ELR (cell line): ENCODE measurements at regions not wholly inside any gene's neighbourhood (a gene's known extent, or its start where the extent isn't known, plus 50 kb on each side); places are given as distances from the start of the nearest gene placed in this dataset.

Experiments used
- DNase-seq: peaks from one replicate; pipeline ENCODE4 v3.0.0-alpha.2; 2015; ENCODE audit warnings: low read depth

DNA sequence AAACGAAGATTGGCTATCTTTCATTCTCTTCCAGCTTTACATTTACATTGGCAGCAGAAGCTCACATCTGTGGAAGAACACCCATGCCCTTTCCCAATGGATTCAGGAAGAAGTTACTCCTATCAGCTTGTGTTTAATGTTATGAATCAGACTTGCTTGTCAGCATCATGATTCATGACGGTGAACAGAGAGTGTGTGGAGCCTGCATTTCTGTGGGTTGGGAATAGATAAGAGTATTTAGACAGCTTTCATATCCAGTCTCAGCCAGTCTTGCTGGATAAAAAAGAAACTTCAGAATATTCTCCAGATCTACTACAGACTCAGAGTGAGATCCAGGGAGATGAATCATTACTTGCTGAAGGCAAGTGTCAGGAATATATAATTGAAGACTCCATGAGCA lies 812.9 kb upstream of the ZNF608 start:
- DNase-seq, result peak; percentile 61

DNA sequence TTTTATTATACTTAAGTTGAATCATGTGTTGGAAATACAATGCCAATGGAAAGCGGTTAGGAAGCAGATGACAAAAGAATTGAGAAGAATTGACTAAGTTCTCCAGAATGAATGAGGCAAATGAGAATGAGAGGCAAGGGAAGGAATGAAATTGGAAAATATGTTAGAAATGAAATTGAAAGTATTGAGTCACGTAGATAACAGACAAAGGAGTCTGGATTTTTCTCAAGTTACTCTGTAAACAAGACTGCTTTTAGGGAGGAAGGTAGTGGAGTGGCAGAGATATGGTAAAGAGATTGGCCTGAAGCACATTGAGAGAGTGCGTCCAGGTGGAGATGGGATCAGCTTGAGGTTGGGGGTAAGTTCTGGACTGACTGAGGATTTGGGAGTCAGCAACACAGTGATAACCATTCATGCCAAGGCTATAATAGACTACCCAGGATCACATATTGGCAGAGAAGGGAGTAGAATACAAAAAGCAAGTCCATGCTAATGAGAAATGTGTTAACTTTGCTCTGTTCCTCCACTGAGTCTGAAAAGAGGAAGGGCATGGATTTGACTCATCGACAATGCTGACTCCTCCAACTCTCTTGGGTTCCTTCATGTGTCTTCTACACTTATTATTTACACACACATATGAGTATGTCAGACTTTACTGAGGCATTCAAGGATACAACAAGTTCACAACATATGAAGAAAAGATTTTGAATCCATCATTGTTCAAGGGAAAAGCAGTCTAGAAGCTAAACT lies 814.2 kb upstream of the ZNF608 start:
- no peak for DNase-seq

DNA sequence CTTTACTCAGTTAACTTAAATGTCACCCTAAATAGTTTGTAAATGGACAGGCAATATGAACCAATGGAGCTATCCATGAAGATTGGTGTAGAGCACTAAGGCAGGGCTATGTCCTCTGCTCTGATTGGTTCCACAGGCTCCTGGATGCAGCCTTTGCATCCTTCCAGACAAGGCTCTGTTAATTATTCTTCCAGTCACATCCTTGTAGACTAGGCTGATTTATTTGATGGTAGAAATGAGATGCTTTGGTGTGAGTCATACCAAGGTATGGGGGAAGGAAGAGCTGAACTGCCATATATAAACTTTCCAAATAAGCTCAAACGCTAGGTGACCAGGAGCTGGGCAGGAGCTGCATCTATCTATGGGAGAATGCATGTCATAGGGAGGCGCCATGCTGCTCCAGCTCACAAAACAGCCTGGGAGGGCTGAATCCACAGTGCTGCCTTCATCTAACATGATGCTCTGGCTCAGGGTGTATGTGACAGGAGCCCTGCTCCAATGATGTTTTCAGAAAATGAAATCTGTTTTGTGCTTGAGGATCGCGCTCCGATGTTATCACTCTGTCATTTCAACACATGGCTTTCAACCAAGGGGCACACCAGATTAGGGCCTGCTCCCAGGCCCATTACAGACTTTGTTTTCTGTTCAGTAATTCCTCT lies 818.0 kb upstream of the ZNF608 start:
- DNase-seq, result no peak

DNA sequence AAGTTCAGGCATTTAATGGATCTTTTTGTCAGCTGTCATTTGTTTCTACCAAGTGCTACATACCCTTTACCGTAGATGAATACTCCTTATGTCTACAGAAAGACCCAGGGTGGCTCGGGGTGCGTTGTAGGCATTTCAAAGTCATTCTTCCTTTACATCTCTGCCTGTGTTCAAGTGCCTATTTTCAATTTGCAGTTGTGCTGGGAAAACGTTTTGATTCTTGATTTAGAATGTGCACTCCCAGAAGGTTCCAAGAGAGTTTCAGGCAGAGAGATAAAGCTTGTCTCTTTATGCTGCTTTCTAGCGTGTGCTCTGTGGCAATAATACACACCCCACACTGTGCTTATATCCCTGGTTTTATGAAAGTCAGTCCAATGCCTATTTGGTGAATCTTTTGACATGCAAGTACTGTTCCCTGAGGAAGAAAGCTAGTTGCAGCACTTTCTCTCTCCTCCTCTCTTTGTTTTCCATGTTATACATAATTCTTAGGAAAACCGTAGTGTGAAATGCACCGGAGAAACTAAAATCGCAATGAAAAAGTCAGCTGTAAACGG lies 828.1 kb upstream of the ZNF608 start:
- no peak for DNase-seq

DNA sequence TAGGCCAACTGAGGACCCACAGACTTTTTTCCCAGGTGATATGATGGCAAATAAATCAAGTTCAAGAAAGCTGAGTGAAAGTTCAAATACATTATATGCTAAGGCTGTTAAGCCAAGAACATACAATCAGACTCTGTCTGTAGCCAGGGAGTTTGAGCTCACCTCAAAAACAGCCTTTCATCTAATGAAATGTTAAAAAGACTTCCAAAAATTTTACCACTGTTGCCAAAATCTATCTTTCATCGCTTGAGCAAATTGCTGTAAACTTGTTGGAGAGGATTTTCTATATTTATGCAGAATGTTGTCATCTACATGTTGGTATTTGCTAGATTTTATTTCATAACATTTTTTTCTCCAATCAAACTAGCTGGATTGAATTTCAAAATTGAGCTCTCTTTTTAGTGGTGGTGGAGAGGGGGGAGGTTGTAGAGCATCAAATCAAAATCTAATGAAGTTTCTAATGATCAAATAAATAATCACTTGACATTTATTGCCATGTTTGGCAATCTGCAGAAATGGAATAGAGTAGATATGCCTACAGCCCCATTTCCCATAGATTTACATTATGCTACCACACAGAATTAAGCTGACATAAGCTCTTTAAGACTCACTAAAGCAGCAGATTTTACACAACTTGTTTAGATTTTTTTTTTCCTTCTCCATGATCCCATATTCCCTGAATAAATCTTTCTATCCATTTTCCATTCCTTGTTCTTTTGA lies 828.9 kb upstream of the ZNF608 start:
- DNase-seq, result no peak

DNA sequence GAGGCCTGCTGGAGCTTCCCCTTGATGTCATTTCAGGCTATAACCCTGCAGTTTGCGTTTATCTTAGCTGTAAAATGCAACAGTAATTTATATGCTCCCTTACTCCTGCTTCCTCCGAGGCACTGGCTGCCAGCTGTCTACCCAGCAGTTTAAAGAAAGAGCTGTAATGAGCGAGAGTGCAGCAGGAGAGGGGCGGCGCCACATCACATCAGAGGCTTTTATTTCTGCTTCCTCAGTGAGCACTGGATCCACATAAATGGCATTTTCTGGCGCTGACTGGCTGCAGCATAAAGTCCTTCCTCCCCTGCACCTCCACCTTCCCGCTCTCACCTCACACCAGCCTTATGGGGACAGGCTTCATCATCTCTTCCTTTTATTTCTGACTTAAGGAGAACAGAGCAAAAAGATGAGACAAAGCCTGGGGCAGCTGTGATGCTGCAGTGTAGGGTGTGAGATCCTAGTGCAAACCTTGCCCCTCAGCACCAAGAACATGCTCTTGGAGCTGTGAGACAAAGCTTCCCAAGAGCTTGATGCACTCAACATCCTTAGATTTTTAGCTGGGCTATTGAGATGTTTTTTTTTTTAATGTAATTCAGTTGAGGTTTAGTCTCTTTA lies 829.6 kb upstream of the ZNF608 start:
- no peak for DNase-seq

DNA sequence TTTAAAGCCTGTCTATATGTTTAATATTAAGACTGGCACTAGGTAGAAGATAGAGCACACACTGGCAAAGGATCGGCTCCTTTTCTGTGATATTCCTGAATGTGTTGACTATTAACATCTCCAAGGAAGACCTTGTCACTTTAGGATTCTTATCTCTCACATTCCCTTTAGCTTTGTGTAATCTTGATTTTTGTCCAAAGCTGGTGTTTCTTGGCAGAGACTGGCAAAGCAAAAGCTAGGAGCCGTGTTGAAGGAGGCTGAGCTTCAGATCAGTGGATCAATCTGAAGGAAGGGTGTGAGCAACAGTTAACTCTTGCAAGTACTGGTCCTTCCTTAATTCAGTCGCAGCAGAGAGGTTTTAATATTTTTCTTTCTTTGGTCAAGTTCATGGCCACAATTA lies 830.4 kb upstream of the ZNF608 start:
- no peak for DNase-seq

DNA sequence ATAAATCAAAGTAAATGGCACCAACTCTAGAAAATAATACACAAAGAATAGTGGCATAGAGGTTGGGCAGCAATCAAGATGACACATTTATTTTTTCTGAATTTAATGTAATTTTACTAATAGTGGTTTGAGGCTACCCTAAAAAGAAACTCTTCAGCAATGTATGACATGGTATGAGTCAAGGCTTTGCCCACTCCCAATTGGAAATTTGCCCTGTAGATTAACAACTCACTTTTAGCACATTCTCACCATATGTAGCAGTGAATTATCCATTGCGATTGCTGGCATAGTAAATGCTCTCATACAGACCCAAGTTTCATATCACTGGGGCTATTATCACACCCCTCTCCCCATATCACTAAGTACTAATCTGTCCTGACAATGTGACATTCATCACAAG lies 832.1 kb upstream of the ZNF608 start:
- DNase-seq, result no peak

DNA sequence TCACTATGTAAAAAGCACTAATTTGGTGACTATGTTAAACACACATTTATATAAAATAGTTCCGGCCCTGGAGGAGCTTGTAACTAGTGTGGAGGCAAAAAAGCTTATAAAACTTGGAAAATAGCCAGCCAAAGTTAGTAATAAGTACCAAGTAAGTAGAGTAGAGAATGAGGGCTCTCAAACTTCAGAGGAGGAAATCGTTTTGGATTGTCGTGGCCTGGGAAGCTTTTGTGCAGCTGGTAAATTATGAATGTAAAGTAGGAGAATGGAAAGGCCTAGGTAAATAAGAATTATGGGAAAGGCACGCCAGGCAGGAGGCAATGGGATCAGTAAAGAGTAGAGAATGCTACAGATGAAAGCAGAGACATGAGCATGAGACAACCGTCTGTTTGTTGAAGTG lies 832.7 kb upstream of the ZNF608 start:
- no peak for DNase-seq

DNA sequence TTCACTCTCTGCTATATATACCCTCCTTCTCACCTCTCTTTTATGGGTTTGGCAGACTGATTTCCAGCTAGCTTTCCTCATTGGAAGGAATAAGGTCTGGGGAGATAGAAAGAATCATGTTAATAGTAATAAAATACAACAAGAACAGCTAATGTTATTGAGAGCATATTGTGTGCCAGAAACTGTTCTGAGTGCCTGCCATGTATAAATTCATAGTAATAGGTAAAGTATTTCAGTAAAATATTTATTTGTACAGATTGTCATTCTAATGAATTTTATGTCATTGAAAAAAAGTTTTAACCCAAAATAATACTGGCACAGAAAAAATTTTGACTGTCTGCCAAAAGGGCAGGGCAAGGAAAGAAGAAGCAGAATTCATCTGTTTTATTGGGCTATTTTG lies 834.9 kb upstream of the ZNF608 start:
- no peak for DNase-seq

DNA sequence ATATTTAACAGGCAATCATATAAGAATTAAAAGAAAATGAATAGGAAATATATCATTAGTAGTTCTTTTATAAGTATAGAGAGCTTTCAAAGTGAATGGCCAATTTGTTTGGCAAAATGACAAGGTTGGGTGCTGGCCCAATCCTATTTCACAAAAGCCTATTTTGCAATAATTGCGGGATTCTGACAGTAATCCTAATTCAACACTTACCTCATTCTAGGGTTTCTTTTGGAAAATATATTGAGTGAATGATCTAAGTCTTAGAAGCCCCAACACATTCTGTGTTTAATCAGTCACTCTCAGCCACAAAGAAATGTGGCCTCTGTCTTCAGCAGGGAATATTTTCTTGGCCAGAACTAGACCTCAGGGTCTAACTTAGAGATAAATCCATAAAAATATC lies 835.9 kb upstream of the ZNF608 start:
- DNase-seq, result no peak

DNA sequence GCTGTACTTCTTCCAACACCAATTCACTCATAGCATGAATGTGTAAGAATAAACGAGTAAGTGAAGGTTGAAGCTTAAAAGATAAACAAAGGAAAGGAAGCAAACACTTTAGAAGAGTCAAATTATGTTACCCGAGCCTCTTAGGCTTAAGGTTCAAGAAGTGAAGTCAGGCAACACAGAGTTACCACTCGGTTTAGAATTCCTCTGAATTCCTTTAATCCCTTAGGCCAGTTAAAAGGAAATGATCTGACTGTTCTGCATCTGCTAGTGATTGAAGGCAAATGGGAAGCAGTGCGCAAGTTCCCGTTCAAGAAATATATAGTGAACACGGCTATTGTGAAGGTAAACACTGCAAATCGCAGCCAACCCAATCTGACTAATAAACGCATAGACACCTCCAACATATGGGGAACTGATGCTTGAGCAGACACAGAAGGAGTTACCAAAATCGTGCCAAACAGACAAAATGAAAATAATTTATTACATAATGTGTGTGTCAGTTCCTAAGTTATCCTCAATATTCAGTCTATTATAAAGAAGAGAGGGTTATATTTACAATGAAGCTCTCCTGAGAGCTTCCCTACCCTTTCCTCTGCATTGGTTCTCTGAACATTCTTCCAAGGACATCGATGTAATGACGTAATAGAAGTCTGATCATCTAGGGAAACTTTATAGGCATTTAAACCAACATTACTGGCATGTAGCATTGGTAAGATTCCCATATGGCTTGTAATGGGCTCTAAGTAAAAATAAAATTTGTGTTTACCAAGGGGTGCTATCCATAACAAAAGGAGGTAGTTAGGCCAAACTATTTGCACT lies 837.1 kb upstream of the ZNF608 start:
- DNase-seq, result no peak

DNA sequence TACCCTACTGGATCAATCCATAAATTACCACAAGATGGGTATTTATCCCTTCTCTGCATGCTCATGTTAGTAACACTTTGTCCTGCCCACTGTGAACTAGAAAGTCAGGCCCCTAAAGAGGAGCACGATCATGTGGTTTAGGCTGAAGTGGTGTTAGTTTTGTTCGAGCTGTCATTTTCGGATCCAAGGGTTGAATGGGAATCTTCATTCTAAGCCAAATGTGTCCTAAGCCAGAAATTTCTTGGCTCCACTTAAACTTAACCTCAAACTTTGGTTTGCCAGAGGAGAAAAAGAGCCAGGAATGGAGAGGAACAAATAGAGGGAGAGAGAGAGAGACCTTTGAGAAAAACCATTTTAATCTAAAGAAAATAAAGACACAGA lies 837.7 kb upstream of the ZNF608 start:
- DNase-seq, result no peak

DNA sequence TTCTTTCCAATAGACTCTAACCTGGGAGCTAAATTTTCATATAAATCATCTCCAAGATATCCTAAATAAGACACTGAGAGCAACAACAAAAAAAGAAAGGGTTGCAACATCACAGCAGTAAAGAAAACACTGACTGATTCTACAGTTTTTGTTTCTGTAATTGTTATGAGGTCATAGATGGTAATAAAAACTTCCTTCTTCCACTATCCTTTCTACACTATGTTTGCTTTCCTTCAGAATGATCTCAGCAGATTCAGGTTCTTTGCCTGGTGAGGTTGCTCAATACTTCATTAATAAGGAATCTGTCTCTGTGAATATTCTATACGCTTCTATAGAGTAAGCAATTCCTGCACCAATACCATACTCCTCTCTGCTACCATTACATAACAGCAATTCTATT lies 835.6 kb upstream of the GRAMD2B start:
- no peak for DNase-seq

DNA sequence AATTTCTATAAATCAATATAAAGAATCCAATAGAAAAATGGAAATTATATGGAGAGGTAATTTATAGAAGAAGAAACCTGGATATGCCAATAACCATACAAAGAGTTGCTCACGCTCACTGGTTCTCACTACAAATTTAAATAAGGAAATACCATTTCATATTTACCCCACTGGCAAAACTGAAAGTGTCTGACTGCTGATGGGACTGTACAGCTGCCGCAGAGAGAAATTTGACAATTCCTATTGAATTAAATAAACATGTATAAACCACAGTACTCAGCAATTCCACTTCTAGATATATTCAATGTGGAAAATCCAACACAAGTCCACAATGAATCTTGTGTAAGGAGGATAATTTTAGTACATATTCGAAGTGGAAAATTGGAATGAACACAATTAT lies 830.4 kb upstream of the GRAMD2B start:
- no peak for DNase-seq

DNA sequence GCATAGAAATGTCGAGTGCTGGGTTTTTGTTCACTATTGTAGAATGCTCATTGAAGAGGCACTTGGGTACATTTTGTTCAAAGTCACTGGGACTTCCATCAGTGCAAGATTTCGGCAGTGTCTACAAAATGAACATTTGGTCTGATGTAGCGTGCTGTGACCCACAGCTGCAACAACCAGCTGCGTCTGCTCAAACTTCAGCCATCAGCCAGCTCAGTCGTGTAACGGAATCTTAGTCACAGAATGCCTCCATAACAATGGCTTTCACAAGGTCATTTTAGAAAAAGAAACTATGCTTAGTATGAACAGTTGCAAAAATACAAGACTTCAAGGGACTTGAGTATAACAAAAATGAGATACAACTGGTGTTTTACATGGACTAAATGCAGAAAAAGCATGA lies 828.1 kb upstream of the GRAMD2B start:
- no peak for DNase-seq

DNA sequence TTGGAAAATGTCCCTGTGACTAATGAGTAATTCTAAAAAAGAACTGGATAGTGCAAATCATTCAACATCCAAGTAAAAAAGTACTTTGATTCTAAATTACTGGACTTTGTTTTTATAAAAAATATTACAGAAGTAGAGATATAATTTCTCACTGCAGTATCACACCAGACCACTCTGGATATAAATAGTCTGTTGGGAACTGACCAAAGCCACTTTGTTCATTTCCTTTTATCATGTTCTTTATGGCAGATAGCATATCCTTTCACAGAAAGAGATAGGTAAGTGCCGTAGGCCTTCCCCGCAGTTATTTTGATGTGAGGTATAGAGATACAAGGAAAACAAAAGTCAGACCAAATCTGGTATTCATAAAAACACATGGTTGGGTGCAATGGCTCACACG lies 827.4 kb upstream of the GRAMD2B start:
- DNase-seq, result no peak

DNA sequence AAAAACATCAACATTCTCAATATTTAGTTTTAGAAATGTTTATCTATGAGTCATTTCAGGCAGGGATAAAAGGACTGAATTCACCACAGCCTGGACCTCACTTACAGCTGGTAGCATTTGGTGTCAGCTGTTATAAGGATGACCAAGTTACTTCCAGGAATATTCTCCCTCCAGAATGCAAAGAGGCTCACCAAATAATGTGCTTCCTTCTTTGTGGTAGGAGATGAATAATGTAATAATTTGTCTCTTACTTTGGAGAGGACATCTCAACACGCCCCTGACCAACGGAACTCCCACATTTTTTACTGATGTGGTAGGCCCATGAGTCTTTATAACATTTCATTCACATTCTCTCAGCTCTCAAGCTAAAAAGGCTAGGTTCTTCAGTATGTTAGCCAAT lies 825.9 kb upstream of the GRAMD2B start:
- DNase-seq, result peak; percentile 2

DNA sequence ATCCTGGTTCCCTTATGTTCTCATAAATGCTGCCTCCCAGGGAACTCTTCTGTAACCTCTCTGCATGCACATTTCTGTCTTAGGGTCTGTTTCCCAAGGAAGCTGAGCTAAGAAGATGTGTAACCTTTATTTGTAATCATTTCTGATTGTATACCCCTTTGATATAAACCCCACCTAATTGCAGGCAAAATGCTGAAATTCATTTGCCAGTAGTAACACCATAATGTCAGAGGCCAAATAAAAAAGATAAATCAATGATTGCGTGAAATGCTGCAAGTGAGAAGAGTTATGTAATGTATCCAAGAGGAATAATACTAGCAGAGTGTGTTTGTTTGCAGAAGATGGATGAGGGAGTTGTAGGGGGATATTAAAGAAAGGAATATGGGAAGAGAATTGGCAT lies 822.6 kb upstream of the GRAMD2B start:
- DNase-seq, result no peak

DNA sequence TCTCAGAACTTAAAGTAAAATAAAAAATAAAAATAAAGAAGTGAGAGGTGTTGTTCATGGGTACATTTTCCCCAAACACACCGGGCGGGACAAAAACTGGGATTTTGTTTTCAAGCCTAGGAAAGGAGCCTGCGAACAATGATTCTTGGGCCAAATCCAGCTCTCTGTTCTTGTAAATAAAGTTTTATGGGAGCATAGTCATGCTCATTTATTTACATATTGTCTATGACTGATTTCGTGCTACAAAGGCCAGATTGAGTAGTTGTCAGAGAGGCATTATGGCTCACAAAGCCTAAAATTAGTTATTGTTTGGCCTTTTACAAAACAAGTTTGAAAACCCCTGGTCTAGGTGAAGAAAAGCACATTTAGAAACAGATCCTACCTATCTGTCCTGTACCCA lies 821.0 kb upstream of the GRAMD2B start:
- no peak for DNase-seq

DNA sequence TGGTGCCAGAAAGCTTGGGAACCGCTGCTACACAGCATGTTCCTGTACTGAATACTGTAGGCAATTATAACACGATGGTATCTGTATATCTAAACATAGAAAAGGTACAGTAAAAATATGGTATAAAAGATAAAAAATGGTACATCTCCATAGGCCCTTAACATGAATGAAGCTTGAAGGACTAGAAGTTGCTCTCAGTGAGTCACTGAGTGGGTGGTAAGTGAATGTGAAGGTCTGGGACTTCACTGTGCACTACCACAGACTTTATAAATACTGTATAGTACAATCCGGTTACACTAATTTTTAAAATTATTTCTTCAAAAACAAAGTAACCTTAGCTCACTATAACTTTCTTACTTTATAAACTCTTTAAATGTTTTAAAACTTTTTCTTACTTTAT lies 819.9 kb upstream of the GRAMD2B start:
- no peak for DNase-seq

DNA sequence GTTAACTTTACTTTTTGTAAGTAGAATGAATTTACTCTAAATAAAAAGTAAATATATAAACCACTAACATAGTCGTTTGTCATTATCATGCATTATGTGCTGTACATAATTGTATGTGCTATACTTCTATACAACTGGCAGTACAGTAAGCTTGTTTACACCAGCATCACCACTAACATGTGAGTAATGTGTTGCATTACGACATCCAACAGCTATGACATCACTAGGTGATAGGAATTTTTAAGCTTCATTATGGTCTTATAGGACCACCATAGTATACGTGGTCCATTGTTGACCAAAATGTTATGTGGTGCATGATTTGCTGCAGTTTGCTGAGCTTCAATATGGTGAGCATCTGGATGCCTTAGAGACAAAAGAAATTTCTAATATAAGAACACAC lies 819.1 kb upstream of the GRAMD2B start:
- no peak for DNase-seq
